ENCODE measurements at regions not wholly inside any gene's neighbourhood (a gene's known extent, or its start where the extent isn't known, plus 50 kb on each side); places are given as distances from the start of the nearest gene placed in this dataset.

DNA sequence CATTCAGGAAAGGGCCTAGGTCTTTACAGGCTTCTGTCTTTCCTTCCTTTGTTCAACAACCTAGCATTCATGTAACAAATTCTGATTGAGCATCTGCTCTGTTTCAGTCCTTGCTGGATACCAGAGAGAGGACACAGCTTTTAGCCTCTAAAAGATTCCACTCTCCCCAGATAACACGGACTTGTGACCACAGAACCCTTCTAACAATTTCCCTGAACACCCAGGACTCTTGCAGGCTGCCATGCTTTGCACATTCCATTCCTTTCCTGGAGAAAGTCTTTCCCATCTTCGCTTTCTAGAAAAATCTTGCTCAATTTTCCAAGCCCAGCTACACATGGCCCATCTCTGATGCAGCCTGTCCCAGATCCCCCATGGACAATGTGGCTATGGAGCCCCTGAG lies 310.9 kb downstream of the ACTL7B start:
- Histone ChIP-seq H3K9me3 (ENCODE audit: control insufficient read depth, low read length) (no peaks in the 10 kb centered on the region), H3K36me3 (ENCODE audit: control insufficient read depth, insufficient read depth, low read length, severe bottlenecking) (no peaks in the 10 kb centered on the region), H3K27me3 (replicated peaks; ENCODE audit: control insufficient read depth, insufficient read depth, low read length) (no peaks in the 10 kb centered on the region), H3K4me3 (ENCODE audit: low read length) (no peak overlapping the region), H3K4me1 (ENCODE audit: control insufficient read depth, insufficient read depth, low read length) (peaks cover 9% of the 10 kb centered on the region), H3K9ac (ENCODE audit: low read length) (no peak overlapping the region)
- DNase-seq (ENCODE audit: low read depth), result no peak

DNA sequence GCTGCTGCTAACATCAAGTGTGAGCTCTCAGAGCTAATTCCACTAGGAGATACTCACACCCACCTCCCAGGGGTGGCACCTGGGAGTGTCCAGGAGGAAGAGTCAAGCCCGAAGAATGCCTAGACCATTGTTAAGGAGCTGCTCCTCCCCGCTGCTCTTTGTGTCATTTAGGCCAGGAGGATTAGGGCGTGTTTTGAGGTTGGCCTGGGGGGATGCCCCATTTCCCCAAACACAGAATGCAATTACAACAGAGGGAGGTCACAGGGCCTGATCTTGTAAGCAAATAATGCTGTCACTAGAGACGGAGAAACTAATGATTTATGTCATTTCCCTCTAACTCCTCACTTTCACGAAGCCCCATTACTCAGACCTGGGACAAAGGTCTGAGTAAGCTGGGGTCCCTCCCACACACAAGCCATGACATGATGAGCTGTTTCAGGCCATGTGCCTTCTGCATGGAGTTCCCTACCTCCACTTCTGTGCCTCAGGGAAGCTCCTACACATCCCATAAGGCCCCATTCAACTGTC lies 312.5 kb downstream of the ACTL7B start:
- Histone ChIP-seq H3K27me3 (replicated peaks; ENCODE audit: control insufficient read depth, insufficient read depth, low read length) (no peaks in the 10 kb centered on the region), H3K4me3 (ENCODE audit: low read length) (no peak overlapping the region), H3K4me1 (ENCODE audit: control insufficient read depth, insufficient read depth, low read length) (no peaks in the 10 kb centered on the region), H3K36me3 (ENCODE audit: control insufficient read depth, insufficient read depth, low read length, severe bottlenecking) (no peaks in the 10 kb centered on the region), H3K9ac (ENCODE audit: low read length) (no peak overlapping the region), H3K9me3 (ENCODE audit: control insufficient read depth, low read length) (no peaks in the 10 kb centered on the region)
- DNase-seq (ENCODE audit: low read depth), result no peak

DNA sequence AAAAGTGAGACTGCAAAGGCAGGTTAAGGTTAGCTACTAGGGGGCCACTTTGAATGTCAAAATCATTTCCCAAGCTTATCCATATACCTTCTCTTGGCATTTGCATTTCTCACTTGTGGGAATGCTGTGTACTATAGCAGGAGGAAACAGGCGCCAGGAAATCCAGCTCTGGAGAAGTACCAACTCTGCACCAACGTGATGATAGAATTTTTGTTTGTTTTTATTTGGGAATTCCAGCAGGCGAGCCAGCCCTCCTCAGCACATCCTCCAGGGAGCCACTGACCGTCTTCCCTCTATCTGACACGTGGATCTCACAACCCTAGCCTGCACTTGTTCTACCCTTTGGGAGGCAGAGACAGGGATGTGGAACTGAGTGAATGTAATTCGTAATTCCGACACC lies 318.0 kb downstream of the ACTL7B start:
- Histone ChIP-seq H3K9ac (ENCODE audit: low read length) (no peak overlapping the region), H3K36me3 (ENCODE audit: control insufficient read depth, insufficient read depth, low read length, severe bottlenecking) (no peaks in the 10 kb centered on the region), H3K27me3 (replicated peaks; ENCODE audit: control insufficient read depth, insufficient read depth, low read length) (no peaks in the 10 kb centered on the region), H3K9me3 (ENCODE audit: control insufficient read depth, low read length) (peaks cover 5% of the 10 kb centered on the region), H3K4me1 (ENCODE audit: control insufficient read depth, insufficient read depth, low read length) (peaks cover 5% of the 10 kb centered on the region), H3K4me3 (ENCODE audit: low read length) (no peak overlapping the region)
- no peak for DNase-seq (ENCODE audit: low read depth)

DNA sequence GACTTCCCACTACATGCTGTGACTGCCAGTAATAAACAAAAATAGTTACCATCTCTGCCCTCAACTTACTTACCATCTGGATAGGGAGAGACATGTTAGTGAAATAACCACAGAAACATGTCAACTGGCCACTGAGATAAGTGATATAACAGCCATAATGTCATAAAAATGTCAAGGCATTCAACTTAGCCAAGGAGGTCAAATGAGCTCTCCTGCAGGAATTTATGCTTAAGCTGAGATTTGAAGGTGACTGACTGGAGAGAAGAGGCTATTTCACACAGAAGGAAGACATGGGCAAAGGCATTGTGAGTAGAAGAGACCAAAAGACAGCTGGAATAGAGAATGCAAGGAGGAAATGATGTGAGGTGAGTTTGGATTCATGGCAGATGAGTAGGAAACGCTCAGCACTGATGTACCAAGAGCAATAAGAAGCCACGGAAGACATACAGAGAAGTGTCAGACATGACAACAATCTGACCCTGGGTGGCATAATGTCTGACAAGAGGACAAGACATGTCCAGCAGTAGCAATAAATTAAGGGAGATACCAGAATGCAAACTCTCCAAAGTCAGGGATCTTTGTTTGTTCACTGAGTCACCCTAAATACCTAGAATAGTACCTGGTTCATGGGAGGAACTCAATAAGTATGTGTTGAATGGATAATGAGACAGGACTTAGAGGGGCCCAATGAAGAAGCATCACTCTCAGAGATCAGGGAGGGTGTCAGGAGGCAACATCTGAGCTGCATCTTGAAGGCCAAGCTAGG lies 318.8 kb downstream of the ACTL7B start:
- H3K27me3 ChIP-seq (replicated peaks; ENCODE audit: control insufficient read depth, insufficient read depth, low read length), result no peaks in the 10 kb centered on the region
- peaks cover 5% of the 10 kb centered on the region for H3K4me1 ChIP-seq (ENCODE audit: control insufficient read depth, insufficient read depth, low read length)
- H3K36me3 ChIP-seq (ENCODE audit: control insufficient read depth, insufficient read depth, low read length, severe bottlenecking), result no peaks in the 10 kb centered on the region
- H3K9ac ChIP-seq (ENCODE audit: low read length), result no peak overlapping the region
- H3K9me3 ChIP-seq (ENCODE audit: control insufficient read depth, low read length), result peaks cover 5% of the 10 kb centered on the region
- H3K4me3 ChIP-seq (ENCODE audit: low read length), result no peak overlapping the region
- DNase-seq (ENCODE audit: low read depth), result no peak

DNA sequence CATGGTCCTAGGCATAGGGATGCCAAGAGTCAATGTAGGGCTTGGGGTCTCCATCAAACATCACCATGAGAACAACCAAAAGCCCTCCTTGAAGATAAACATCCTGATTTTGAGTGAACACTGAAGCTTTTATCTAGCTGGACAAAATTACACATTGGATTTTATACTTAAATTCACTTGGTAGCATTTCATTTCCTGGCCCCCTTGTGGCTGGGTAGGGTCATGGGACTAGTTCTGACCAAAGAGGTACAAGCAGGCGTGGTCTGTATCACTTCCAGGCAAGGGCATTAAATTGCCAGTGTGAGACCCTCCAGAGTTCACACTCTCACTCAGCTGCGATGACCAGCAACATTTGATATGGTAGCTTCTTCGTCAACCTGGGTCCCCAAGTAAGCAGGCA lies 320.3 kb downstream of the ACTL7B start:
- peaks cover 5% of the 10 kb centered on the region for H3K4me1 ChIP-seq (ENCODE audit: control insufficient read depth, insufficient read depth, low read length)
- H3K4me3 ChIP-seq (ENCODE audit: low read length), result no peak overlapping the region
- peak; percentile 22 for DNase-seq (ENCODE audit: low read depth)
- H3K27me3 ChIP-seq (replicated peaks; ENCODE audit: control insufficient read depth, insufficient read depth, low read length), result no peaks in the 10 kb centered on the region
- H3K9me3 ChIP-seq (ENCODE audit: control insufficient read depth, low read length), result peaks cover 5% of the 10 kb centered on the region
- H3K9ac ChIP-seq (ENCODE audit: low read length), result no peak overlapping the region
- H3K36me3 ChIP-seq (ENCODE audit: control insufficient read depth, insufficient read depth, low read length, severe bottlenecking), result no peaks in the 10 kb centered on the region

DNA sequence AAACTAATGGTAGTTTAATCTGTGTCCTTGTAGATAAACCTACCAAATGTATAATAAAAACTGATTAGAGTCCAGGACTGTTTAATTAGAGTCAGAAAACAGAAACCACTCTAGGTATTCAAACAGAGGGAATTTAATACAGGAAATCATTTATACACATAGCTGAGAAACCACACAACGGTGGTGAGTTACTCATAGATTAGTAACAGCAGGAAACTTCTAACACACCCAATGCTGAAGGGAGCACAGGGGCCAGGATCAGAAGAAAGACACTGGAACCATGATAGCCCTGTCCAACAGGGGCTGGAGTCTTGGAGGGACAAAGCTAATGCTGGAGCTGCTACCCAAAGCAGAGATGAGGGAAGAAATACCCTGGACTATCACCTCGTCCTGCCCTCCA lies 321.0 kb downstream of the ACTL7B start:
- peak; percentile 50 for DNase-seq (ENCODE audit: low read depth)
- Histone ChIP-seq H3K9me3 (ENCODE audit: control insufficient read depth, low read length) (peaks cover 5% of the 10 kb centered on the region), H3K9ac (ENCODE audit: low read length) (no peak overlapping the region), H3K27me3 (replicated peaks; ENCODE audit: control insufficient read depth, insufficient read depth, low read length) (no peaks in the 10 kb centered on the region), H3K36me3 (ENCODE audit: control insufficient read depth, insufficient read depth, low read length, severe bottlenecking) (no peaks in the 10 kb centered on the region), H3K4me1 (ENCODE audit: control insufficient read depth, insufficient read depth, low read length) (peaks cover 5% of the 10 kb centered on the region), H3K4me3 (ENCODE audit: low read length) (no peak overlapping the region)

DNA sequence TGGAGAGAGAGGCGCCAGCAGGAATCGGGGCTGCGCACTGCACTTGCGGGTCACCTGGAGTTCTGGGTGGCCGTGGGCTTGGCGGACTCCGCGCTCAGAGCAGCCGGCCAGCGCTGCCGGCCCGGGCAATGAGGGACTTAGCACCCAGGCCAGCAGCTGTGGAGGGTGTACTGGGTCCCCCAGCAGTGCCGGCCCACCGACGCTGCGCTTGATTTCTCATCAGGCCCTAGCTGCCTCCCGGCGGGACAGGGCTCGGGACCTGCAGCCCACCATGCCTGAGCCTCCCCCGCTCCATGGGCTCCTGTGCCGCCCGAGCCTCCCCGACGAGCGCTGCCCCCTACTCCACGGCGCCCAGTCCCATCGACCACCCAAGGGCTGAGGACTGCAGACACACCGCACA lies 325.6 kb downstream of the ACTL7B start:
- H3K9ac ChIP-seq (ENCODE audit: low read length), result no peak overlapping the region
- DNase-seq (ENCODE audit: low read depth), result no peak
- no peaks in the 10 kb centered on the region for H3K36me3 ChIP-seq (ENCODE audit: control insufficient read depth, insufficient read depth, low read length, severe bottlenecking)
- peaks cover 5% of the 10 kb centered on the region for H3K9me3 ChIP-seq (ENCODE audit: control insufficient read depth, low read length)
- peaks cover 4% of the 10 kb centered on the region for H3K4me1 ChIP-seq (ENCODE audit: control insufficient read depth, insufficient read depth, low read length)
- no peak overlapping the region for H3K4me3 ChIP-seq (ENCODE audit: low read length)
- H3K27me3 ChIP-seq (replicated peaks; ENCODE audit: control insufficient read depth, insufficient read depth, low read length), result no peaks in the 10 kb centered on the region

DNA sequence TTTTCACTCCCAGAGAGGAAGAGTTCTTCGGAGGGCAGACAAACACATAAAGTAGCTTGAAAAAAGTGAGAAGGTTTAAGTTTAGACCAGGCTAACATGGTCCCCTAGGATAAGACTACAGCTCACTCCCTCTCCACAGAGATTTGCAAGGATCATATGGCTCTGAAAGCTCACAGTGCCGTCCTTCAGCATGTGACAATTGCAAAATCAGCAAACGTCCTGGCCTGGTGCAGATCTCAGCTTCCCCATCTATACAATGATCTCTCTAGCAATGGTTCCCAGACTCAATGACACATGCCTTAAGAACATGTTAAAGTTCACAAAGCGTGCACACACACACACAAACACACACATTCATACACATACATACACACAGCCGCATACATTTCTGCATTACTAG lies 327.6 kb downstream of the ACTL7B start:
- Histone ChIP-seq H3K4me1 (ENCODE audit: control insufficient read depth, insufficient read depth, low read length) (no peaks in the 10 kb centered on the region), H3K36me3 (ENCODE audit: control insufficient read depth, insufficient read depth, low read length, severe bottlenecking) (no peaks in the 10 kb centered on the region), H3K4me3 (ENCODE audit: low read length) (no peak overlapping the region), H3K9ac (ENCODE audit: low read length) (no peak overlapping the region), H3K27me3 (replicated peaks; ENCODE audit: control insufficient read depth, insufficient read depth, low read length) (no peaks in the 10 kb centered on the region), H3K9me3 (ENCODE audit: control insufficient read depth, low read length) (no peaks in the 10 kb centered on the region)
- no peak for DNase-seq (ENCODE audit: low read depth)

DNA sequence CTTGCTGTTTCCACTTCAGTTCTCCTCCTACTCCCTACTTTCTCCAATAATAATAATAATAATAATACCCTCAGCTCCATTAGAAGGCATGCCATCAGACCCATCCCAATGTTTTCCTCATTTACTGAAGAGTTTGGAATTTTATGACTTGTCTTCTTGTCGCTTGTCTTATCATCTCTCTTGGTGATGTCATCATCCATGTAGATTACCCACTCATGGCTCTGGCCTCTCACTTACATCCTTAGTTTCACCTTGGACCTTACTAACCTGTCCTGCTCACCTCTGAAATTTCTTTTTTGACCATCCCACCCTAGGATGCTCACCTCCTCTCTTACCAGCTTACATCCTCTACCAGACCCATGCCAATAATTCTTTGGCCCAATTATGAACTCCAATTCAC lies 329.3 kb downstream of the ACTL7B start:
- H3K27me3 ChIP-seq (replicated peaks; ENCODE audit: control insufficient read depth, insufficient read depth, low read length), result no peaks in the 10 kb centered on the region
- H3K9me3 ChIP-seq (ENCODE audit: control insufficient read depth, low read length), result no peaks in the 10 kb centered on the region
- H3K36me3 ChIP-seq (ENCODE audit: control insufficient read depth, insufficient read depth, low read length, severe bottlenecking), result no peaks in the 10 kb centered on the region
- no peak overlapping the region for H3K4me3 ChIP-seq (ENCODE audit: low read length)
- H3K4me1 ChIP-seq (ENCODE audit: control insufficient read depth, insufficient read depth, low read length), result no peaks in the 10 kb centered on the region
- no peak overlapping the region for H3K9ac ChIP-seq (ENCODE audit: low read length)
- no peak for DNase-seq (ENCODE audit: low read depth)

DNA sequence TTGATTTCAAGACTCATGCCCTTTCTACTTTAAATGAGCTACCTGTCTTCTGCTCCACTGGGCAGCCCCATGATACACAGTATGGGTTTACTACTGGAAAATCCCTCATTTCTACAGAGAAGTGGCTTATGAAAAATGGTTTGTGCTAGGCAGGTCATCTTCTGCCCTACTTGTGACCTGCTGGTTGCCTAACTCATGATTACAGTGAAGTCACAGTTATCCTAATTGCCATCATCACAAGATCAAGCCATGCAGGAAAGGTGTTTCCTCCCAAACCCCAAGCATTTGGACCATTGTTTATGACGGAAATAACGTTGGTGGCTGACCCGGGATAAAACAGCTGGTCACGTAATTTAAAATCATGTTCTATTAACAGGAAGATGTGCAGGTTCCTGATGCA lies 330.6 kb downstream of the ACTL7B start:
- Histone ChIP-seq H3K27me3 (replicated peaks; ENCODE audit: control insufficient read depth, insufficient read depth, low read length) (no peaks in the 10 kb centered on the region), H3K4me3 (ENCODE audit: low read length) (no peak overlapping the region), H3K9me3 (ENCODE audit: control insufficient read depth, low read length) (no peaks in the 10 kb centered on the region), H3K36me3 (ENCODE audit: control insufficient read depth, insufficient read depth, low read length, severe bottlenecking) (no peaks in the 10 kb centered on the region), H3K4me1 (ENCODE audit: control insufficient read depth, insufficient read depth, low read length) (peaks cover 7% of the 10 kb centered on the region), H3K9ac (ENCODE audit: low read length) (no peak overlapping the region)
- no peak for DNase-seq (ENCODE audit: low read depth)

DNA sequence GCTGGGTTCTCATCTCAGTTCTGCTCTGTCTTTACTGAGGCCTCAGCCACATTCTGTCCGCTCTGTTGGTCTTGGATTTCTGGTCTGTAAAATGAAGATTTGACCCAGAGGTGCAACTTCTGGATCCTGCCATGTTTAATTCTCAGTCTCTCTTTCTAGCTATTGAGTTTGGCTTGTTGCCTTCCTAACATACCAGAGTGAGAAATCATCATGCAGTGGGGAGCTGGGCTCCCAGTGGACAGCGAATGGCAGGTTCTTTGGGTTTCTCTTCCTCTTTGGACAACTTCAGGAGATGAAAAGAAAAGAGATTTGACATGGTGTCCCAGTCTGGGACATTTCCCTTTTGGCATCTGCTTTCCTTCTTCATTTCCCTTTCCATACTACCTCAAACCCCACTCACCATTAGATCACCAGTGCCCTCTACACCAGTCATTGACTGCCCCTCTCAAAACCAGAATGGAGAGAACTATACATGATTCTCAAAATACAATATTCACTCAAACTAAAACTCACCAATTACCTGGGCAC lies 334.7 kb downstream of the ACTL7B start:
- Histone ChIP-seq H3K27me3 (replicated peaks; ENCODE audit: control insufficient read depth, insufficient read depth, low read length) (no peaks in the 10 kb centered on the region), H3K4me3 (ENCODE audit: low read length) (no peak overlapping the region), H3K9me3 (ENCODE audit: control insufficient read depth, low read length) (no peaks in the 10 kb centered on the region), H3K9ac (ENCODE audit: low read length) (no peak overlapping the region), H3K4me1 (ENCODE audit: control insufficient read depth, insufficient read depth, low read length) (peaks cover 7% of the 10 kb centered on the region), H3K36me3 (ENCODE audit: control insufficient read depth, insufficient read depth, low read length, severe bottlenecking) (no peaks in the 10 kb centered on the region)
- peak; percentile 68 for DNase-seq (ENCODE audit: low read depth)
